ENCODE measurements at regions not wholly inside any gene's neighbourhood (a gene's known extent, or its start where the extent isn't known, plus 50 kb on each side); places are given as distances from the start of the nearest gene placed in this dataset.

DNA sequence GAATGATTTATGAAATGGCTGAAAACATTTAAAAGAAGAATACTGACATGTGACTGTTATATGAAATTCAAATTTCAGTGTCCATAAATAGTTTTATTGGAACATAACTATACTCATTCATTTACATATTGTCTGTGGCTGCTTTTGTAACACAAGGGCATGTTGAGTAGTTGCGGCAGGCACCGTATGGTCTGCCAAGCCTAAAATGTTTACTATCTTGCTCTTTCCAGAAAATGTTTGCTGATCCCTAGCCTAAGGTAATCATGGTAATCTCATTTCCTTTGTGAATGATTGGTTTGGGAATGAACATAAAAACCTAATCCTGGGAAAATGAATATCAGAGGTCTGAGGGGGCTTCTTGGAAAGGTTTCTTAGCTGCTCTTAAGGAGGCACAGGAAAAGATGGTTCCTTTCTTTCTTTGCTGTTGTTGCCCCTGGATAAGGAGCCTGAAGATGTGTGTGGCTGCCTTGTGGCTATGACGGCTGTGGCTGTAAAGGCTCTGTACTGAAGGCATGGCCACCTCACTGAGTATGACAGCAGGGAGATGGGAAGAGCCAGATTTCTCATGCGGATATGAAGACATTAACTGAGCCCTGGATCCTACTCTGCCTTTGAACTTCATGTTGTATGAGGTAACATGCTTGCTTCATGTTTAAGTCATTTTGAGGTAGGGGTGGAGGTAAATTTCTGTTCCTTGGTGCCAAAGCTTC, 419.4 kb upstream of the CLINT1 start:
- Histone ChIP-seq H3K36me3 (ENCODE audit: control insufficient read depth, insufficient read depth, low read length) (no peaks in the 10 kb centered on the region), H3K27me3 (ENCODE audit: control insufficient read depth, insufficient read depth, low read length) (no peaks in the 10 kb centered on the region; the same call in 1 of the 2 replicates), H3K4me3 (ENCODE audit: low read depth, low read length) (no peak overlapping the region)
- no peak for DNase-seq (ENCODE audit: low read depth)
- ChIA-PET CTCF (interaction anchor here (0.9 kb wide), 1 partner anchor 10 kb away, joined by 3 read pairs; no protein-coding TSS in a partner anchor), POLR2A (interaction anchor here (0.6 kb wide), 1 partner anchor 9 kb away, joined by 3 read pairs; no protein-coding TSS in a partner anchor)
- TF ChIP-seq, protein P1, sequence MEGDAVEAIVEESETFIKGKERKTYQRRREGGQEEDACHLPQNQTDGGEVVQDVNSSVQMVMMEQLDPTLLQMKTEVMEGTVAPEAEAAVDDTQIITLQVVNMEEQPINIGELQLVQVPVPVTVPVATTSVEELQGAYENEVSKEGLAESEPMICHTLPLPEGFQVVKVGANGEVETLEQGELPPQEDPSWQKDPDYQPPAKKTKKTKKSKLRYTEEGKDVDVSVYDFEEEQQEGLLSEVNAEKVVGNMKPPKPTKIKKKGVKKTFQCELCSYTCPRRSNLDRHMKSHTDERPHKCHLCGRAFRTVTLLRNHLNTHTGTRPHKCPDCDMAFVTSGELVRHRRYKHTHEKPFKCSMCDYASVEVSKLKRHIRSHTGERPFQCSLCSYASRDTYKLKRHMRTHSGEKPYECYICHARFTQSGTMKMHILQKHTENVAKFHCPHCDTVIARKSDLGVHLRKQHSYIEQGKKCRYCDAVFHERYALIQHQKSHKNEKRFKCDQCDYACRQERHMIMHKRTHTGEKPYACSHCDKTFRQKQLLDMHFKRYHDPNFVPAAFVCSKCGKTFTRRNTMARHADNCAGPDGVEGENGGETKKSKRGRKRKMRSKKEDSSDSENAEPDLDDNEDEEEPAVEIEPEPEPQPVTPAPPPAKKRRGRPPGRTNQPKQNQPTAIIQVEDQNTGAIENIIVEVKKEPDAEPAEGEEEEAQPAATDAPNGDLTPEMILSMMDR (IDR thresholded peaks at IDR 0.05; ENCODE audit: insufficient read depth, low read depth, low read length), result no peak

DNA sequence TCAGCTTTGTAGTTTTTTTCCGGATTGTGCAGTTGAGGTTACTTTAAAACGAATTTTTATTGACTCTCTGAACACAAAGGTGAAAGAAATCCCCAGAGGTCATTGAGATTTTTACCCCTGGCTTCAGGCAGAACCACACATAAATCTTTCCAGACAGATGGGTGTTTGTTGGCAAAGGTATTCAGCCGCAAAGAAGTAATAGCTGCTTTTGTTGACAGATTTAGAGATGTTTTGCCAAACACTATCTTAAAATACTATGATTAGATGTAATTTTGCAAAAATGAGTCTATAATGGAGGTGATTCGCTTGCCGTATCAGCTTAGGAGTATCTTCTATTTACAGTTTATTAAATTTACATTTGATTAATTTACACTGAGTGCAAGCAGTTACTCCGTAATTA, 418.3 kb upstream of the CLINT1 start:
- CTCF ChIA-PET, result interaction anchor here (0.9 kb wide), 1 partner anchor 11 kb away, joined by 3 read pairs; no protein-coding TSS in a partner anchor
- DNase-seq (ENCODE audit: low read depth), result no peak
- TF ChIP-seq, protein P1 (IDR thresholded peaks at IDR 0.05; ENCODE audit: insufficient read depth, low read depth, low read length), result no peak
- POLR2A ChIA-PET, result no interaction called here
- no peak overlapping the region for H3K4me3 ChIP-seq (ENCODE audit: low read depth, low read length)
- no peaks in the 10 kb centered on the region; the same call in 1 of the 2 replicates for H3K27me3 ChIP-seq (ENCODE audit: control insufficient read depth, insufficient read depth, low read length)
- no peaks in the 10 kb centered on the region for H3K36me3 ChIP-seq (ENCODE audit: control insufficient read depth, insufficient read depth, low read length)

DNA sequence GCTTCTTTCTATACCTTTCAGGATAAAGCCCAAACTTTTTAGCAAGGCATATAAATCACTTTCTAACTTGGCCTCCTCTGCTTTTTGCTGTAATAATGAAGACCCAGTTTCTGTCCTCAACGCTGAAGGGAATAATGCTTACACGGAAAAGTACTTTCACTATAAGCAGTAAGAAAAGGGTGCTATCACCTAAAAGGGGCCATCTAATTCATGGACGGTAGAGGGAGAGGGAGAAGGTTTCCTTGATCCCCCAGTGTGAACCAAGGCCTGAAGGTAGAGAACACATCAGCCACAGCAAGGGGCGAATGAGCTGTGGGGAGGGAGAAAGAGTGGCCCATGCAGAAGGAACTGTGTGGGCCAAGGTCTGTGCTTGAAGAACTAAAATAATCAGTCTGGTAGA, 417.7 kb upstream of the CLINT1 start:
- TF ChIP-seq, protein P1 (IDR thresholded peaks at IDR 0.05; ENCODE audit: insufficient read depth, low read depth, low read length), result no peak
- DNase-seq (ENCODE audit: low read depth), result no peak
- Histone ChIP-seq H3K36me3 (ENCODE audit: control insufficient read depth, insufficient read depth, low read length) (no peaks in the 10 kb centered on the region), H3K27me3 (ENCODE audit: control insufficient read depth, insufficient read depth, low read length) (no peaks in the 10 kb centered on the region; the same call in 1 of the 2 replicates), H3K4me3 (ENCODE audit: low read depth, low read length) (no peak overlapping the region)
- POLR2A ChIA-PET, result no interaction called here
- CTCF ChIA-PET, result no interaction called here

DNA sequence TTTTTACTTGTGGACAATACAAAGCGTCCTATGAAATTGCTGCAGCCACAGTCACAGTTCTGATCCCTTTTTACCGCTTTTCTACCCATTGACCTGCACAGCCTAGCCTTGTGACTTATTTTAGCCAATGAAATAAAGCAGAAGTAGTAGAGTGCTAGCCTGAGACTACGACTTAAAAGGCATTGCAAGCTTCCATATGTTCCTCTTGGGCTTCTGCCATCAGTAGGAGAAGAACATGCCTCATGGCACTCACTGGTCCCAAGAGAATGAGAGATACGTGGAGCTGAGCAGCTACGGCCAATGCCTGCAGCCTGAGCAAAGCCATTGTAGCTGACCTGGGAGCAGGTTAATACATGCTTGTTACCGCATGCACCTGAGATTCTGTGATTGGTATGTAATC, 416.6 kb upstream of the CLINT1 start:
- POLR2A ChIA-PET, result no interaction called here
- no peak for DNase-seq (ENCODE audit: low read depth)
- Histone ChIP-seq H3K4me3 (ENCODE audit: low read depth, low read length) (no peak overlapping the region), H3K36me3 (ENCODE audit: control insufficient read depth, insufficient read depth, low read length) (no peaks in the 10 kb centered on the region), H3K27me3 (ENCODE audit: control insufficient read depth, insufficient read depth, low read length) (no peaks in the 10 kb centered on the region; the same call in 1 of the 2 replicates)
- CTCF ChIA-PET, result no interaction called here
- TF ChIP-seq, protein P1 (IDR thresholded peaks at IDR 0.05; ENCODE audit: insufficient read depth, low read depth, low read length), result no peak

DNA sequence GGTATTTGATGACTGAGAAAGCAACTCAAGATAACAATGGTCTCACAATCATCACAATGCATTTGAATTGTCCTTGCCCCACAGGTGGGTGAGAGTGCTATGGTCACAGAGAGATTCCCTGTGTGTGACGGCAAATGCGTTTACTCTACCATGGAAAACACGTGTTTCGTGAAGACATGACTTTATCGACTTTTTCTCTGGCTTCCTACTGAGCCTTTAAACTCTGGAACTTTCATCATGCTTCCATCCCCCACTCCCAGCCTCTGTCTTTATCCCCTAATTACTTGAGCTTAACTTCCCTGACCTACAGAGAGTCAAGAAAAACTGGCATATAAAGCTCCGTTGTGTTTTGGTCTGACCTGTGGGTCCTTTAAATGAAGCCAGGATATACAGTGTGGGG, 414.1 kb upstream of the CLINT1 start:
- TF ChIP-seq, protein P1 (IDR thresholded peaks at IDR 0.05; ENCODE audit: insufficient read depth, low read depth, low read length), result no peak
- POLR2A ChIA-PET, result no interaction called here
- Histone ChIP-seq H3K36me3 (ENCODE audit: control insufficient read depth, insufficient read depth, low read length) (no peaks in the 10 kb centered on the region), H3K27me3 (ENCODE audit: control insufficient read depth, insufficient read depth, low read length) (no peaks in the 10 kb centered on the region; the same call in 1 of the 2 replicates), H3K4me3 (ENCODE audit: low read depth, low read length) (no peak overlapping the region)
- no peak for DNase-seq (ENCODE audit: low read depth)
- CTCF ChIA-PET, result no interaction called here
